Tibial nerve (tissue), 4 donors: ENCODE measurements at regions not wholly inside any gene's neighbourhood (a gene's known extent, or its start where the extent isn't known, plus 50 kb on each side); places are given as distances from the start of the nearest gene placed in this dataset.
"Not testable (repeated sequence)": the region's sequence is repeated elsewhere in the genome, so short reads cannot be mapped to it uniquely, and the experiment has no call there.

Source experiments
- DNase-seq, 2 donors: peaks; one replicate each; pipeline ENCODE4 v3.0.0-alpha.2; 2019; ENCODE audit warnings: low spot score in 2 of 2
- H3K27ac ChIP-seq, 4 donors: fragments of 200-600 bp; sonication (generic) in 3 of 4; one replicate each; pipeline ENCODE4 v1.5.1; 2017 to 2019; ENCODE audit warnings: mild to moderate bottlenecking in 1 of 4
- H3K27me3 ChIP-seq, 2 donors: fragments of 200-600 bp; sonication (generic) in 1 of 2; one replicate each; pipeline versions ENCODE4 v1.5.1 to v1.6.0; 2017 to 2019
- H3K36me3 ChIP-seq, 3 donors: fragments of 200-600 bp; sonication (generic); one replicate each; pipeline ENCODE4 v1.5.1; 2018 to 2019
- H3K4me1 ChIP-seq, 4 donors: fragments of 200-600 bp; sonication (generic) in 3 of 4; one replicate each; pipeline ENCODE4 v1.5.1; 2017 to 2019
- H3K4me3 ChIP-seq, 4 donors: fragments of 200-600 bp; sonication (generic) in 3 of 4; one replicate each; pipeline ENCODE4 v1.5.1; 2017 to 2019; ENCODE audit warnings: mild to moderate bottlenecking in 1 of 4, moderate library complexity in 1 of 4
- H3K9me3 ChIP-seq, 4 donors: fragments of 200-600 bp; sonication (generic) in 3 of 4; one replicate each; pipeline ENCODE4 v1.5.1; 2017 to 2019
- EP300 ChIP-seq, 2 donors: sonication (generic); formaldehyde crosslinking; IDR thresholded peaks; one replicate each; pipeline ENCODE4 v1.6.1; 2017; ENCODE audit warnings: antibody characterized with exemption in 2 of 2, mild to moderate bottlenecking in 1 of 2
- POLR2A ChIP-seq, 2 donors: fragments of 450-650 bp; IDR thresholded peaks; one replicate each; pipeline ENCODE4 v1.6.1; 2017; ENCODE audit warnings: antibody characterized with exemption in 2 of 2, mild to moderate bottlenecking in 2 of 2, moderate library complexity in 2 of 2
- WGBS, 2 donors: methylation state at CpG; one replicate each; pipeline ENCODE4 v1.1.5; 2018; 5-methylcytosine and 5-hydroxymethylcytosine counted together
- TF ChIP-seq, protein P1 (sequence below), 5 experiments: fragments of 200-600 bp in 3 of 5; fragments of 450-650 bp in 2 of 5; sonication (generic) in 3 of 5; IDR thresholded peaks; one replicate each; pipeline ENCODE4 v1.5.1; 2016 to 2019; ENCODE audit warnings: antibody characterized with exemption in 5 of 5, mild to moderate bottlenecking in 3 of 5, moderate library complexity in 2 of 5

DNA sequence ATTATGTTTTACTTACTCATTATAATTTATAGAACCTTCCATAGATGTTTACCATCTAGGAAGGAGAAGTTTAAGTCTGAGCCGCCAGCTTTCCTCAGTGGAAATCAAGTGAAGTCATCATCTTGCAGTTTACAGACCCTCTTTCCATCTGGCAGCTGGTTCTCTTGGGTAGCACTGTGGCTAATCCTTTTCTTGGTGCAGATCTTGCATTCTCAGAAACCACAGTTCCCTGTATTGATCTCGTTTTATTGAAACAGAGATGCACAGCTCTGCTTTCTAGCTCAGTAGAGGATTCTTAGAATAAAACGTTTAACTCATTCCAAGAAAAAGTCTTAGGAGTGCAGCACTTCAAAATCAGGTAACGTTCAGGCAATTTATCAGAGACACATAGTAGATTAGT, 1154.7 kb downstream of the FOXD4L5 start:
- not testable (repeated sequence) for H3K4me1 ChIP-seq, DNase-seq, H3K4me3 ChIP-seq, H3K27me3 ChIP-seq, H3K27ac ChIP-seq, H3K36me3 ChIP-seq, H3K9me3 ChIP-seq
- 20 to 28% methylated on average over 4 of the region's 4 CpGs for WGBS, 2 donors

DNA sequence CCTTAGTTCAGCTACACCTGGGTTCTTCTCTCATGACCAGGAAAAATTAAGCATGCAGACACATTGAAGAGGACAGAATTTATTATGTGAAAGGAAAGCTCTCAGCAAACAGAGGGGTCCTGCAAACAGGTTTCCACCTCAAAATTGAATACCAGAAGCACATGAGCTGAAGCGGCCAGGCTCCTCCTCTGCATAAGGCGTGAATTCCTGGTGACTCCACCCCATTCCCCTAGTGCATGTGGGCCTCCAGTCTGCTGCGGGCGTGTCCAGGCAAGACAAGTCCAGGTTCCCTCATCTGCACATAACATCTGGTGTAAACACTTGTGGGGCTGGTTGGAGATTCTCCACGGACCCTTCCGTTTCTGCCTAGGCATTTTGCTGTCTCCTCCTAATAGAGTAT, 1156.4 kb downstream of the FOXD4L5 start:
- H3K27me3 ChIP-seq = no peaks in the 10 kb centered on the region
- H3K9me3 ChIP-seq = no peaks in the 10 kb centered on the region
- no peak overlapping the region for H3K4me3 ChIP-seq
- TF ChIP-seq, protein P1, sequence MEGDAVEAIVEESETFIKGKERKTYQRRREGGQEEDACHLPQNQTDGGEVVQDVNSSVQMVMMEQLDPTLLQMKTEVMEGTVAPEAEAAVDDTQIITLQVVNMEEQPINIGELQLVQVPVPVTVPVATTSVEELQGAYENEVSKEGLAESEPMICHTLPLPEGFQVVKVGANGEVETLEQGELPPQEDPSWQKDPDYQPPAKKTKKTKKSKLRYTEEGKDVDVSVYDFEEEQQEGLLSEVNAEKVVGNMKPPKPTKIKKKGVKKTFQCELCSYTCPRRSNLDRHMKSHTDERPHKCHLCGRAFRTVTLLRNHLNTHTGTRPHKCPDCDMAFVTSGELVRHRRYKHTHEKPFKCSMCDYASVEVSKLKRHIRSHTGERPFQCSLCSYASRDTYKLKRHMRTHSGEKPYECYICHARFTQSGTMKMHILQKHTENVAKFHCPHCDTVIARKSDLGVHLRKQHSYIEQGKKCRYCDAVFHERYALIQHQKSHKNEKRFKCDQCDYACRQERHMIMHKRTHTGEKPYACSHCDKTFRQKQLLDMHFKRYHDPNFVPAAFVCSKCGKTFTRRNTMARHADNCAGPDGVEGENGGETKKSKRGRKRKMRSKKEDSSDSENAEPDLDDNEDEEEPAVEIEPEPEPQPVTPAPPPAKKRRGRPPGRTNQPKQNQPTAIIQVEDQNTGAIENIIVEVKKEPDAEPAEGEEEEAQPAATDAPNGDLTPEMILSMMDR (IDR thresholded peaks at IDR 0.05) = no peak
- TF ChIP-seq EP300 (IDR thresholded peaks at IDR 0.05) (no peak), POLR2A (IDR thresholded peaks at IDR 0.05) (no peak)
- H3K36me3 ChIP-seq = no peaks in the 10 kb centered on the region
- no peak overlapping the region for H3K27ac ChIP-seq
- no peaks in the 10 kb centered on the region for H3K4me1 ChIP-seq
- DNase-seq = no peak
- WGBS, 2 donors = 71 to 74% methylated on average over 6 of the region's 6 CpGs

DNA sequence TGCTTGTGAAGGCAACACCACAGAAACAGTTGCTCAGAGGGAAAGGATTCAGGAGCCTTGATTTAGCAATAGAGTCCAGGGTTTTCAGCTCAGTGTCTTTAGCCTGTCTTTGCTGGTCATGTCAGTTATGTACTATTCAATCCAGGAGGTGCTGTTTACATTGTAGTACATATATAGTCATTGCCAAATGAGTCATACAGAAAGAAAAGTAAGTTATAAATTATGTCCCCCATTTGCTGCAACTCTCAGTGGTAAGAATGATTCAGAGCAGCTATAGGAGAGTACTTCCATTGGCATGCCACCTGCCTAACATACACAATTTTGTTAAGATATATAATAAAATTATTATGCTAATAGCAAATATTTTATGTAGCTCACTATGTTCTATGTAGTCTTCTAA, 1163.4 kb downstream of the FOXD4L5 start:
- not testable (repeated sequence) for H3K4me3 ChIP-seq, H3K4me1 ChIP-seq, H3K9me3 ChIP-seq, DNase-seq, H3K27me3 ChIP-seq, H3K27ac ChIP-seq, H3K36me3 ChIP-seq

DNA sequence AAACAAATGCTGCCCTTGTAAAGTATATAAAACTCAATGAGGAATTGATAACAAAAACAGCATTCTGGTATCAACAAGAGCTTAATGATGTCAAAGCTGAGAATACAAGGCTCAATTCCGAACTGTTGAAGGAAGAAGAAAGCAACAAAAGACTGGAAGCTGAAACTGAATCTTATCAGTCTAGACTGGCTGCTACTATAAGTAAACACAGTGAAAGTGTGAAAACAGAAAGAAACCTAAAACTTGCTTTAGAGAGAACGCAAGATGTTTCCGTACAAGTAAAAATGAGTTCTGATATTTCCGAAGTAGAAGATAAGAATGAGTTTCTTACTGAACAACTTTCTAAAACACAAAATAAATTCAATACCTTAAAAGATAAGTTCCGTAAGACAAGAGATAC, 1167.7 kb downstream of the FOXD4L5 start:
- not testable (repeated sequence) for DNase-seq, H3K27me3 ChIP-seq, H3K27ac ChIP-seq, H3K9me3 ChIP-seq, H3K4me1 ChIP-seq, H3K36me3 ChIP-seq, H3K4me3 ChIP-seq
- 84 to 90% methylated on average over 5 of the region's 5 CpGs for WGBS, 2 donors

GRCh38 chr9:64107867-64108266, 1177.1 kb downstream of the FOXD4L5 start:
- not testable (repeated sequence) for DNase-seq, H3K27ac ChIP-seq, H3K4me3 ChIP-seq, H3K27me3 ChIP-seq, H3K36me3 ChIP-seq, H3K4me1 ChIP-seq, H3K9me3 ChIP-seq
- WGBS, 2 donors = 20 to 25% methylated on average over 1 of the region's 1 CpG

- H3K27ac ChIP-seq, DNase-seq, H3K4me1 ChIP-seq, H3K9me3 ChIP-seq, H3K4me3 ChIP-seq, H3K27me3 ChIP-seq, H3K36me3 ChIP-seq: not testable (repeated sequence)
- 58 to 88% methylated on average over 1 of the region's 1 CpG for WGBS, 2 donors
These were observed 1177.8 kb downstream of the FOXD4L5 start for GRCh38 chr9:64107211-64107610.

- H3K4me3 ChIP-seq, H3K9me3 ChIP-seq, DNase-seq, H3K4me1 ChIP-seq, H3K36me3 ChIP-seq, H3K27ac ChIP-seq, H3K27me3 ChIP-seq: not testable (repeated sequence)
- 48 to 57% methylated on average over 1 of the region's 1 CpG for WGBS, 2 donors
These were observed 1179.8 kb downstream of the FOXD4L5 start for GRCh38 chr9:64105193-64105592.

GRCh38 chr9:64101504-64101903, 1183.5 kb downstream of the FOXD4L5 start:
- H3K36me3 ChIP-seq, DNase-seq, H3K4me1 ChIP-seq, H3K9me3 ChIP-seq, H3K4me3 ChIP-seq, H3K27me3 ChIP-seq, H3K27ac ChIP-seq: not testable (repeated sequence)
- 63 to 64% methylated on average over 3 of the region's 3 CpGs for WGBS, 2 donors

DNA sequence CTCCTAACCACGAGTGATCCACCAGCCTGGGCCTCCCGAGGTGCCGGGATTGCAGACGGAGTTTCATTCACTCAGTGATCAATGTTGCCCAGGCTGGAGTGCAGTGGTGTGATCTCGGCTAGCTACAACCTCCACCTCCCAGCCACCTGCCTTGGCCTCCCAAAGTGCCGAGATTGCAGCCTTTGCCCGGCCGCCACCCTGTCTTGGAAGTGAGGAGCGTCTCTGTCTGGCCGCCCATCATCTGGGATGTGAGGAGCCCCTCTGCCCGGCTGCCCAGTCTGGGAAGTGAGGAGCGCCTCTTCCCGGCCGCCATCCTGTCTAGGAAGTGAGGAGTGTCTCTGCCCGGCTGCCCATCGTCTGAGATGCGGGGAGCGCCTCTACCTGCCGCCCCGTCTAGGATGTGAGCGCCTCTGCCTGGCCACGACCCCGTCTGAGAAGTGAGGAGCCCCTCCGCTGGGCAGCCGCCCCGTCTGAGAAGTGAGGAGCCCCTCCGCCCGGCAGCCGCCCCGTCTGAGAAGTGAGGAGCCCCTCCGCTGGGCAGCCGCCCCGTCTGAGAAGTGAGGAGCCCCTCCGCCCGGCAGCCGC, 1184.3 kb downstream of the FOXD4L5 start:
- not testable (repeated sequence) for H3K36me3 ChIP-seq, H3K4me3 ChIP-seq, H3K4me1 ChIP-seq, DNase-seq, H3K27ac ChIP-seq, H3K27me3 ChIP-seq, H3K9me3 ChIP-seq
- WGBS, 2 donors = 84 to 89% methylated on average over 25 to 28 of the region's 36 CpGs

DNA sequence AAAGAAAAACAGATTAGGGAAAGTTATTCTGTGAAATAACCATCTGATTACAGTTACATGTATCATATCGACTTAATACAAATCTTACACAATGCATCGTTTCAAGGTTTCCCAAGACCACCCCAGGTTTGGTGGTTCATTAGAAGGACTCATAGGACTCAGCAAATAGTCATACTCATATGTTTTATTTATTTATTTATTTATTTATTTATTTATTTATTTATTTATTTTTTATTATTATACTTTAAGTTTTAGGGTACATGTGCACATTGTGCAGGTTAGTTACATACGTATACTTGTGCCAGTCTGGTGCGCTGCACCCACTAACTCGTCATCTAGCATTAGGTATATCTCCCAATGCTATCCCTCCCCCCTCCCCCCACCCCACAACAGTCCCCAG, 1199.0 kb downstream of the FOXD4L5 start:
- H3K9me3 ChIP-seq, H3K27ac ChIP-seq, H3K27me3 ChIP-seq, H3K36me3 ChIP-seq, H3K4me3 ChIP-seq, H3K4me1 ChIP-seq, DNase-seq: not testable (repeated sequence)
- 76% methylated on average over 5 of the region's 5 CpGs for WGBS, 2 donors

- not testable (repeated sequence) for H3K36me3 ChIP-seq, H3K4me3 ChIP-seq, DNase-seq, H3K27me3 ChIP-seq, H3K4me1 ChIP-seq, H3K27ac ChIP-seq
- WGBS, 2 donors = 70 to 74% methylated on average over 64 to 65 of the region's 72 CpGs
- H3K9me3 ChIP-seq = peaks cover 0 to 13% (median 0%) of the 10 kb centered on the region in 4 donors
These were observed 1213.4 kb downstream of the FOXD4L5 start for GRCh38 chr9:64071358-64072253.

- peaks cover 0 to 13% (median 0%) of the 10 kb centered on the region in 4 donors for H3K9me3 ChIP-seq
- not testable (repeated sequence) for H3K36me3 ChIP-seq, DNase-seq, H3K4me3 ChIP-seq, H3K4me1 ChIP-seq, H3K27ac ChIP-seq, H3K27me3 ChIP-seq
- WGBS, 2 donors = 79 to 89% methylated on average over 5 to 34 of the region's 39 CpGs
These were observed 1214.2 kb downstream of the FOXD4L5 start for GRCh38 chr9:64070611-64071357.
